ENCODE measurements at regions not wholly inside any gene's neighbourhood (a gene's known extent, or its start where the extent isn't known, plus 50 kb on each side); places are given as distances from the start of the nearest gene placed in this dataset.

DNA sequence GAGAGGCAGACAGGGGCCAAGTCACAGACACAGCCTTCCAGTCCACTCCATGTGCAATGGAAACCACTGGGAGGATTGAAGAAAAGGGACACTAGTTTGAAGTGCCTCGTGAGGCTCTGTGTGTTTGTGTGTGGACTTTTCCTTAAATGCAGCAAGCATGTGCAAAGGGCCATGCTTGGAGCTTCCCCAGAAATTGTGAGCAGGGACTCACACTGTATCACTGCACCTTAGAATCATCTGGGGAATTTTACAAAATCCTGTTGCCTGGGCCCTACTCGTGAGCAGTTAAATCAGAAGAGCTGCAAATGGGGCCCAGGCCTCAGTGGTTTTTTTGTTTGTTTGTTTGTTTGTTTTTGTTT is 137.8 kb downstream of the TRIM43 start:
- no peak for TF ChIP-seq EZH2 (IDR thresholded peaks at IDR 0.05; ENCODE audit: low read depth)
- TF ChIP-seq, protein P1, sequence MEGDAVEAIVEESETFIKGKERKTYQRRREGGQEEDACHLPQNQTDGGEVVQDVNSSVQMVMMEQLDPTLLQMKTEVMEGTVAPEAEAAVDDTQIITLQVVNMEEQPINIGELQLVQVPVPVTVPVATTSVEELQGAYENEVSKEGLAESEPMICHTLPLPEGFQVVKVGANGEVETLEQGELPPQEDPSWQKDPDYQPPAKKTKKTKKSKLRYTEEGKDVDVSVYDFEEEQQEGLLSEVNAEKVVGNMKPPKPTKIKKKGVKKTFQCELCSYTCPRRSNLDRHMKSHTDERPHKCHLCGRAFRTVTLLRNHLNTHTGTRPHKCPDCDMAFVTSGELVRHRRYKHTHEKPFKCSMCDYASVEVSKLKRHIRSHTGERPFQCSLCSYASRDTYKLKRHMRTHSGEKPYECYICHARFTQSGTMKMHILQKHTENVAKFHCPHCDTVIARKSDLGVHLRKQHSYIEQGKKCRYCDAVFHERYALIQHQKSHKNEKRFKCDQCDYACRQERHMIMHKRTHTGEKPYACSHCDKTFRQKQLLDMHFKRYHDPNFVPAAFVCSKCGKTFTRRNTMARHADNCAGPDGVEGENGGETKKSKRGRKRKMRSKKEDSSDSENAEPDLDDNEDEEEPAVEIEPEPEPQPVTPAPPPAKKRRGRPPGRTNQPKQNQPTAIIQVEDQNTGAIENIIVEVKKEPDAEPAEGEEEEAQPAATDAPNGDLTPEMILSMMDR (conservative IDR thresholded peaks at IDR 0.05) = no peak
